ENCODE measurements at regions not wholly inside any gene's neighbourhood (a gene's known extent, or its start where the extent isn't known, plus 50 kb on each side); places are given as distances from the start of the nearest gene placed in this dataset.

- no peak for DNase-seq
Observed at GRCh38 chr14:82390586-82390985, 856.9 kb upstream of the SEL1L start.

- DNase-seq, result no peak
Observed at GRCh38 chr14:82394916-82395315, 861.3 kb upstream of the SEL1L start.

- DNase-seq, result no peak
Observed at GRCh38 chr14:82398256-82398655, 864.6 kb upstream of the SEL1L start.

- no peak for DNase-seq
Observed at GRCh38 chr14:82403987-82404386, 870.3 kb upstream of the SEL1L start.

- no peak for DNase-seq
Observed at GRCh38 chr14:82410064-82410463, 876.4 kb upstream of the SEL1L start.

GRCh38 chr14:82411298-82411697 is 877.6 kb upstream of the SEL1L start:
- DNase-seq, result no peak

GRCh38 chr14:82412545-82412944 is 878.9 kb upstream of the SEL1L start:
- DNase-seq, result no peak

GRCh38 chr14:82414853-82415539 is 881.3 kb upstream of the SEL1L start:
- no peak for DNase-seq

GRCh38 chr14:82419933-82420332 is 886.3 kb upstream of the SEL1L start:
- DNase-seq, result no peak

- DNase-seq, result no peak
Observed at GRCh38 chr14:82420871-82421270, 887.2 kb upstream of the SEL1L start.

- DNase-seq, result no peak
Observed at GRCh38 chr14:82421286-82421685, 887.6 kb upstream of the SEL1L start.

- no peak for DNase-seq
Observed at GRCh38 chr14:82422230-82422629, 888.6 kb upstream of the SEL1L start.

GRCh38 chr14:82425261-82425660 is 891.6 kb upstream of the SEL1L start:
- no peak for DNase-seq

GRCh38 chr14:82431031-82431430 is 897.4 kb upstream of the SEL1L start:
- no peak for DNase-seq

GRCh38 chr14:82432301-82433105 is 898.9 kb upstream of the SEL1L start:
- no peak for DNase-seq

- DNase-seq, result no peak
Observed at GRCh38 chr14:82438436-82438835, 904.8 kb upstream of the SEL1L start.

GRCh38 chr14:82441270-82441669 is 907.6 kb upstream of the SEL1L start:
- DNase-seq, result no peak

- no peak for DNase-seq
Observed at GRCh38 chr14:82445810-82446570, 912.3 kb upstream of the SEL1L start.

- no peak for DNase-seq
Observed at GRCh38 chr14:82447586-82447985, 913.9 kb upstream of the SEL1L start.

GRCh38 chr14:82449926-82450468 is 916.3 kb upstream of the SEL1L start:
- no peak for DNase-seq

GRCh38 chr14:82451675-82452074 is 918.0 kb upstream of the SEL1L start:
- no peak for DNase-seq

GRCh38 chr14:82482345-82482744 is 948.7 kb upstream of the SEL1L start:
- DNase-seq, result no peak

GRCh38 chr14:82488473-82488872 is 954.8 kb upstream of the SEL1L start:
- no peak for DNase-seq

Measured in left hindlimb (tissue), 1 donor.